ENCODE measurements at regions not wholly inside any gene's neighbourhood (a gene's known extent, or its start where the extent isn't known, plus 50 kb on each side); places are given as distances from the start of the nearest gene placed in this dataset.

- no peak for TF ChIP-seq CTCF (conservative IDR thresholded peaks at IDR 0.05; ENCODE audit: low read depth, low read length)
- TF ChIP-seq EZH2 (IDR thresholded peaks at IDR 0.05; ENCODE audit: borderline replicate concordance, low read depth, low read length, poor library complexity, severe bottlenecking) = no peak
Measured at GRCh38 chr4:56271131-56271530, 116.2 kb downstream of the AASDH start.
